CD4-positive, alpha-beta T cell treated with Interleukin-17A for 1 hour (primary cell): ENCODE measurements at regions not wholly inside any gene's neighbourhood (a gene's known extent, or its start where the extent isn't known, plus 50 kb on each side); places are given as distances from the start of the nearest gene placed in this dataset.

Experiments used
- DNase-seq: peaks from one replicate; pipeline ENCODE4 v3.0.0-alpha.2; 2020

DNA sequence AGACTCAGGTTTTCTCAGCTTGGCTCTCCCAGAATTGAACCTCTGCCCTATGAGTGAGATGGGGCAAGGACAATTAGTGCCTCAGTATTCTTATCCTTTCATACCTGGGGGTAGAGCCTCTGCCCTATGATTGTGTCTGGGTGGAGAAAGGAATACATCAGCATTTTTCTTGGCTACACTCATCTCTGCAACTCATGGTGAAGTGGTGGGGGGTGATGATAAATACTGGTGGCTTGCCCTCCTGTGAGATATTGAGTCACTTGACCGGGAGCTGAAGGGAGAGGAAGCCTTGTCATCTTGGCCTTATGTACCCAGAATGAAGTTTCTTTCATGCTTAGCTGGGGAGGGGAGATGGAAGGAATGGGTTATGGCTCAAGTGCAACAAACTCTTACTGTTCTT, 71.3 kb upstream of the ENOX2 start:
- no peak for DNase-seq

DNA sequence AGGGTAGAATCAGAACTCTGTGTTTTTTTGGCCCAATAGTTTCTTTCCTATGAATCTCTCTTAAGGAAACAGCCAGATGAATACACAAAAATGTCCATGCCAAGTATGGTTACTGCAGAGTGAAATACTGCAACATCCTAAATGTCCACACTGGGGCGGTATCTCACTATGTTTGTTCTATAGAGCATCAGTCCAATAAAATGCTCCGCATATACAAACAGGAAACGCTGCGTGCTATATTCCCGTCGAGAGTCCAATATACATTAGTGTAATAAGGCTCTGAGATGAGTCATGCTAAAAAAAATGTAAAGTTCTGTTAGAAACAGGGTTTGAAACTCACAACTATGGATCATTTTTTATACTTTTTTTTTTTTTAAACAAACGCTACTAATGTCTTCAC, 72.9 kb upstream of the ENOX2 start:
- DNase-seq, result peak; percentile 30

DNA sequence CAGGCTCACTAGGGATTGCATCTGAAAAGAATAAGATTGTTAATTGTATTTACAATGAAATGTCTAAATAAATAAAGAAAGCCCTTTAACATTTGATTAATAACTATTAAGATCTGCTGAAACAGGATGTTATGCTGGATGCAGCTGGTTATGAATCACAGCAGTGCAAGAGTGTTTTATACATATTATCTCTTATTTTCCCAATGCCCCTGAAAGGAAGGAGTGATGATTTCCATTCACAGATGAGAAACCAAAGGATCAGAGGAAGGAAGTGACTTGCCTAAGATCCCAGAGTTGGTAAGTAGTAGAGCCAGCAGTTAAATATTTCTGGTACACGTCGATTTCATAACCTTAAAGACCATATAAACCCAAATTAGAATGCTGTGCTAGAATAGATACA, 76.3 kb upstream of the ARHGAP36 start:
- no peak for DNase-seq

DNA sequence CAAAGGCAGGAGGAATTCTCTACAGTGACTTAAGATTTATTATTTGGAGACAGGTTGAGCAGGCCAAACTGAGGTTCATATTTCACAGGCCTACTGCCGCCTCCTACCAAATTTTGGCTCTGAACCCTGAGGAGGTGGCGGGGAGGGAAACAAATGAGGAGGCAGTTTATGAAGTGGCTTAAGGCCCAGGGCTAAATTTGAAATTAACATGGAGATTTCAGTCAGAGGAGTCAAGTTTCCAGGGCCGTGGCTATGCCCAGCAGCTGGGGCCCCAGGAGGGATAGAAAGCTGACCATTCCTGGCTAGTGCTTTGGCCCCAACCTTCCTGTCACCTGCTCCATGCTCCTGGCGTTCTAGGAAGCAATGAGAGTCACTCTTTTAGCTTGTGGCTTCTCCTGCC, 73.4 kb upstream of the ARHGAP36 start:
- no peak for DNase-seq

DNA sequence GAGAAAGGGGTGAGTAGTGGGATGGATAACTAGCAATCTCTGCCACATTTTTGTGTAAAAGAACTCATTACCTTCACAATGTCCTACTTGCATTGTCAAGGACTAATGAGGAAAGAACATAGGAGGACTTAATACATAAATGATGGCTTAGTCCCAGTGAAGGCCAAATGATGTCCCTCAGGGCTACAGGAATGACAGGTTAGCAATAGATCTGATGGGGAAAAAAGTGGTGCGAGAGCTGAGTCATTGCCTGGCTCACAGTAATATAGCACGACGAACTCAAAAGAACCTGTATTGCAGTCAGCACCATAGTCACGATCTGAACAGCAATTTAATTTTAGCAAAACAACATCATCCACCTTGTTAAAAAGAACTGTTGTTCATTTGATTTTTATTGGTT, 70.9 kb upstream of the ARHGAP36 start:
- DNase-seq, result no peak

DNA sequence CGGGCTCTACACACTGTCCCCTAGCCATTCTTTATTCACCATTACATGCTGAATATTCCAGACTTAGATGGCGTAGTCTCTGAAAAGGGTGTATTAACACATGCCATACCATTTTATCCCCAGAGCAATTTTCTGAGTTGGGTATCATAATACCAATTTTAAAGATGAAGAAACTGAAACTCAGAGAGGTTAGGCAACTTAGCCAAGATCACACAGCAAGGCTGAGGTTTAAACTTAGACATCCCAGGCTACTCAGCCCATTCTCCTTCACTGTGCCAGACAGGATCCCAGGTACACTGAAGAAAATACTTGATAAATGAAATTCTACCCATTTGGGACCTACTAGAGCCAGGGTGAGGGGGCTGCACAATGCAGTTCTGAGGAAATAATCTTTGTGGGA, 67.4 kb upstream of the ARHGAP36 start:
- no peak for DNase-seq

DNA sequence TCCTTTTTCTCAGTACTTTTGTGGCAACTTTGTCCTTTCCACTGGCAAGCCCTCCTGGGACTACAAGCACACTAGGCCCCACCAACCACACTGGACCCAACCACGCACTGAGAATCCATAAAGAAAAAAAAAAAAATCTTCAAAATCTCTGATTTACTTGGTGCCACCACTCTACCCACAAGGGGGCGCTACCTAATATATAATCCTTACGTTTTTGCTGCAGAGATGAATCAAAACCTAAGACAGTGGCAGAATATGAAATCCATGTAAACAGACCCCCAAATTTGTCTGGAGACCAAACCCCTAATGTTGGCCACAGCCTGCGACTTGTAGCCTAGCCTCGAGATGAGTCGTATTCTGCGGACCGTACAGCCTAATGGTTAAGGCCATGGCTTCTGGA, 63.5 kb upstream of the ARHGAP36 start:
- peak; percentile 9 for DNase-seq

DNA sequence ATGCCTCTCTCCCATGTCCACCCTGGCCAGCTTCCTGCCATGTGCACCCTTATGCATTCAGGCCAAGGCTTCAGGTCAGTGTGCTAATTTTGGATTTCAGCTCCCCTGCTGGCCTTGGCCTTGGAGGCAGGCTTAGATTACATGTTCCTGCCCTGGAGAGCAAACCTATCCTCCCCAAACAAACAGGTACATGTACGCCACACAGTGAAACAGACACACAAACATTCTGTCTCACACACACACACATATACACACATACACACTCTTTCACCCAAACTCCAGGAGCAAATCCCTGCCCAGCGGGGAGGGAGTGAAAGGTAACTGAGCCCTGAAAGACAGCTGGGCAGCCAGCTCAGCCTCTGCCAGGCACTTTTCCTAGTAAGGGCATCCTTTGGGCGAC, 62.7 kb upstream of the ARHGAP36 start:
- DNase-seq, result no peak

DNA sequence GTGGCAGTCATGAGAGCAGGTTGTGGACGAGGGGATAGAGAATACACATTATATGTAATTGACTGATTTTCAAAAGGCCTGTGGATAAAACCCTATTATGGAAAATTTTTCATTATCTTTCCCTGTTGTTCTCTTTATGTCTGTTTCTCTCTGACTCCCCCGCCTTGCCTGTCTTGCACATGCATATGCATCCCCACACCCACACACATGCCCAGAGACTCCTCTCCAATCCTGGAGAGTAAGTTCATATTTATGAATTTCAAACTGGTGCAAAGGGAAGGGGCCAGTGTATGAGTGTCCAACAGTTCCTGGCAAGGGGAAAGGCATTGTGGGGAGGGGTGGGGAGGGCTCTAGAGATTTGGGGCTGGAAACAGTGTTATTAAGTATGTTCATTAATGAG, 60.8 kb upstream of the ARHGAP36 start:
- DNase-seq, result no peak

DNA sequence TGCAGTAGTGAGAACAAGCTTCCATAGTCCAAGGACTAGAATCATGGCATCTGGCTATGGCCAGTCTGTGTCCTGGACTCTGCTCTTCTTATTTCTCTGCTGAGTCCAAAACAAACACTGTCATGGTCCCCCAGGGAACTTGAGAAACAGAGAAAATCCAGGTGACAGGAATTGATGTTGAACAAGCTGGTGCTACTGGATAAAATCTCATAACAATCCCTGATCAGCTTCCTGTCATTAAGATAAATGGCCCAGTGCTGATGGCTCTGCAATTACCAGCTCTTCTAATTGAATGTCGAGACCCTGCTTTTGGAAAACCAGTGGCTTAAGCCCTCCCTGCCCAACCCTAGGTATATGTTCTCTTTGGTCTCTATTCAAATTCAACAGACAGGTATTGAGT, 58.8 kb upstream of the ARHGAP36 start:
- no peak for DNase-seq
